HL-60 (cell line): ENCODE measurements at regions not wholly inside any gene's neighbourhood (a gene's known extent, or its start where the extent isn't known, plus 50 kb on each side); places are given as distances from the start of the nearest gene placed in this dataset.

ENCODE experiments used
- DNase-seq, 2 experiments: peaks; one replicate each; pipeline ENCODE4 v3.0.0-alpha.2; 2010 to 2020; ENCODE audit warnings: low read depth in 1 of 2, low spot score in 1 of 2
- H3K27ac ChIP-seq: fragments of 250-450 bp; sonication (Bioruptor Pico); replicated peaks from 2 replicates; pipeline ENCODE4 v1.5.1; 2020; ENCODE audit warnings: mild to moderate bottlenecking, moderate library complexity
- H3K27me3 ChIP-seq: fragments of 250-450 bp; sonication (Bioruptor Pico); 2 replicates; pipeline ENCODE4 v1.5.1; 2021; ENCODE audit warnings: mild to moderate bottlenecking, moderate library complexity; ENCODE audit not compliant: insufficient read depth, poor library complexity, severe bottlenecking
- H3K4me3 ChIP-seq: replicated peaks from 2 replicates; pipeline ENCODE4 v1.5.1; 2011; ENCODE audit warnings: mild to moderate bottlenecking, control low read depth, low read length; ENCODE audit not compliant: insufficient read depth
- GABPA ChIP-seq: IDR thresholded peaks from 2 replicates; pipeline ENCODE4 v1.6.1; 2012; ENCODE audit warnings: low read depth
- POLR2AphosphoS5 ChIP-seq: IDR thresholded peaks from 2 replicates; pipeline ENCODE4 v1.6.1; 2012; ENCODE audit warnings: low read depth
- SPI1 ChIP-seq: IDR thresholded peaks from 2 replicates; pipeline ENCODE4 v1.6.1; 2012; ENCODE audit warnings: low read depth, mild to moderate bottlenecking, borderline replicate concordance
- TF ChIP-seq, protein P1 (sequence below): IDR thresholded peaks from one replicate; pipeline ENCODE4 v1.5.1; 2011; ENCODE audit warnings: low read length, control low read depth, inconsistent platforms; ENCODE audit not compliant: insufficient read depth
- TF ChIP-seq, protein P2 (sequence below): IDR thresholded peaks from 2 replicates; pipeline ENCODE4 v1.6.1; 2012; ENCODE audit warnings: low read depth; ENCODE audit not compliant: insufficient replicate concordance

DNA sequence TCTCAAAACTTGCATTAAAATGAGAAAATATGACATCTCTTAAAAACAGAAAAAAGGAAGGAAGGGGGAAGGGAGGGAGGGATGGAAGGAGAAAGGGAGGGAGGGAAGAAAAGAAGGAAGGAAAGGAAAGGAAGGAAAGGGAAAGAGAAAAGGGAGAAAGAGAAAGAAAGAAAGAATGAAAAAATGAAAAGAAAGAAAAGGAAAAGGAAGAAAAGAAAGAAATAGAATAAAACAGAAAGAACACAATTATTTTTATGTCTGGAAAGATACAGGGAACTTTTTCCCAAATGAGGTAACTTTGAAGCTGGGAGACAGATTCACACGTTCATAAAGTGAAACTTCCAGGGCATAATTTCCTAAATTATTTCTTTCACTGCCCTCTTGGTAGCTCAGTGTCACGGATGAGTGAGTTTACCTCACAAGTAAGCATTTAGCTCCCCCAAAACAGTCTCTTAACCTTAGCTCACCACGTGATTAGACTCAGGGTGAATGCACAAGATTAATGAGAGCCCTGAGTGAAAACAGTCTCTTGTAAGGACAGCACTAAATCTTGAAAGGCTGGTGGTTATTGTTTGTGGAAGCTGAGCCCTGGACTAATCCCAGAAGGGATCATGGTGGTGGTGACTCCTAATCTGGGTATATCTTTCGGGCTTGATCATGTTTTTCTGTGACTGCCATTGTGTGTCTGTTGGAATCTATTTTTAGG, 74.1 kb upstream of the HDAC9 start:
- no peak for TF ChIP-seq SPI1
- no peak for TF ChIP-seq GABPA
- TF ChIP-seq POLR2AphosphoS5, result no peak
- TF ChIP-seq, protein P1, sequence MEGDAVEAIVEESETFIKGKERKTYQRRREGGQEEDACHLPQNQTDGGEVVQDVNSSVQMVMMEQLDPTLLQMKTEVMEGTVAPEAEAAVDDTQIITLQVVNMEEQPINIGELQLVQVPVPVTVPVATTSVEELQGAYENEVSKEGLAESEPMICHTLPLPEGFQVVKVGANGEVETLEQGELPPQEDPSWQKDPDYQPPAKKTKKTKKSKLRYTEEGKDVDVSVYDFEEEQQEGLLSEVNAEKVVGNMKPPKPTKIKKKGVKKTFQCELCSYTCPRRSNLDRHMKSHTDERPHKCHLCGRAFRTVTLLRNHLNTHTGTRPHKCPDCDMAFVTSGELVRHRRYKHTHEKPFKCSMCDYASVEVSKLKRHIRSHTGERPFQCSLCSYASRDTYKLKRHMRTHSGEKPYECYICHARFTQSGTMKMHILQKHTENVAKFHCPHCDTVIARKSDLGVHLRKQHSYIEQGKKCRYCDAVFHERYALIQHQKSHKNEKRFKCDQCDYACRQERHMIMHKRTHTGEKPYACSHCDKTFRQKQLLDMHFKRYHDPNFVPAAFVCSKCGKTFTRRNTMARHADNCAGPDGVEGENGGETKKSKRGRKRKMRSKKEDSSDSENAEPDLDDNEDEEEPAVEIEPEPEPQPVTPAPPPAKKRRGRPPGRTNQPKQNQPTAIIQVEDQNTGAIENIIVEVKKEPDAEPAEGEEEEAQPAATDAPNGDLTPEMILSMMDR, result no peak
- TF ChIP-seq, protein P2, sequence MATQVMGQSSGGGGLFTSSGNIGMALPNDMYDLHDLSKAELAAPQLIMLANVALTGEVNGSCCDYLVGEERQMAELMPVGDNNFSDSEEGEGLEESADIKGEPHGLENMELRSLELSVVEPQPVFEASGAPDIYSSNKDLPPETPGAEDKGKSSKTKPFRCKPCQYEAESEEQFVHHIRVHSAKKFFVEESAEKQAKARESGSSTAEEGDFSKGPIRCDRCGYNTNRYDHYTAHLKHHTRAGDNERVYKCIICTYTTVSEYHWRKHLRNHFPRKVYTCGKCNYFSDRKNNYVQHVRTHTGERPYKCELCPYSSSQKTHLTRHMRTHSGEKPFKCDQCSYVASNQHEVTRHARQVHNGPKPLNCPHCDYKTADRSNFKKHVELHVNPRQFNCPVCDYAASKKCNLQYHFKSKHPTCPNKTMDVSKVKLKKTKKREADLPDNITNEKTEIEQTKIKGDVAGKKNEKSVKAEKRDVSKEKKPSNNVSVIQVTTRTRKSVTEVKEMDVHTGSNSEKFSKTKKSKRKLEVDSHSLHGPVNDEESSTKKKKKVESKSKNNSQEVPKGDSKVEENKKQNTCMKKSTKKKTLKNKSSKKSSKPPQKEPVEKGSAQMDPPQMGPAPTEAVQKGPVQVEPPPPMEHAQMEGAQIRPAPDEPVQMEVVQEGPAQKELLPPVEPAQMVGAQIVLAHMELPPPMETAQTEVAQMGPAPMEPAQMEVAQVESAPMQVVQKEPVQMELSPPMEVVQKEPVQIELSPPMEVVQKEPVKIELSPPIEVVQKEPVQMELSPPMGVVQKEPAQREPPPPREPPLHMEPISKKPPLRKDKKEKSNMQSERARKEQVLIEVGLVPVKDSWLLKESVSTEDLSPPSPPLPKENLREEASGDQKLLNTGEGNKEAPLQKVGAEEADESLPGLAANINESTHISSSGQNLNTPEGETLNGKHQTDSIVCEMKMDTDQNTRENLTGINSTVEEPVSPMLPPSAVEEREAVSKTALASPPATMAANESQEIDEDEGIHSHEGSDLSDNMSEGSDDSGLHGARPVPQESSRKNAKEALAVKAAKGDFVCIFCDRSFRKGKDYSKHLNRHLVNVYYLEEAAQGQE, result no peak
- no peak for DNase-seq
- H3K27ac ChIP-seq, result no peak overlapping the region

DNA sequence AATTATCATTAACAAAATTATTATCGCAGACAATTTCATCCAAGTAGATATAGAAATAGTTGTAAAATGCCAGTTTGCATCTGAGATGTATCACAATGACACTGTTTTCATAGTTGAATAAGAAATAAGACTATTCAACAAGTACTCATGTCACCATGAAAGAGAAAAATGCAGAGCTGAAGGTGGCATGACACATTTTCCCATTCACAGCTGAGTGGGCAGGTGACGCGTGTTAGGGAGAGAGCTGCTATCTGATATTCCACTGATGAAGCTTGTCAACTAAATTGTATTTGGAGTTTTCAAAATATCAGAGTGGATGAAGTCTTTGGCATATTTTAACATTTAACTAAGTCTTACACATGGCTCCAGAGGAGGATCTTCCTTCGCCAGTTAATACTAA, 70.3 kb upstream of the HDAC9 start:
- no peak overlapping the region for H3K27ac ChIP-seq
- H3K4me3 ChIP-seq, result no peak overlapping the region
- TF ChIP-seq SPI1 (no peak), GABPA (no peak), POLR2AphosphoS5 (no peak)
- TF ChIP-seq, protein P2, result no peak
- TF ChIP-seq, protein P1, result no peak
- no peaks in the 10 kb centered on the region for H3K27me3 ChIP-seq
- no peak for DNase-seq

More for the DNA sequence above, 74.1 kb upstream of the HDAC9 start:
- no peaks in the 10 kb centered on the region for H3K27me3 ChIP-seq
- no peak overlapping the region for H3K4me3 ChIP-seq

DNA sequence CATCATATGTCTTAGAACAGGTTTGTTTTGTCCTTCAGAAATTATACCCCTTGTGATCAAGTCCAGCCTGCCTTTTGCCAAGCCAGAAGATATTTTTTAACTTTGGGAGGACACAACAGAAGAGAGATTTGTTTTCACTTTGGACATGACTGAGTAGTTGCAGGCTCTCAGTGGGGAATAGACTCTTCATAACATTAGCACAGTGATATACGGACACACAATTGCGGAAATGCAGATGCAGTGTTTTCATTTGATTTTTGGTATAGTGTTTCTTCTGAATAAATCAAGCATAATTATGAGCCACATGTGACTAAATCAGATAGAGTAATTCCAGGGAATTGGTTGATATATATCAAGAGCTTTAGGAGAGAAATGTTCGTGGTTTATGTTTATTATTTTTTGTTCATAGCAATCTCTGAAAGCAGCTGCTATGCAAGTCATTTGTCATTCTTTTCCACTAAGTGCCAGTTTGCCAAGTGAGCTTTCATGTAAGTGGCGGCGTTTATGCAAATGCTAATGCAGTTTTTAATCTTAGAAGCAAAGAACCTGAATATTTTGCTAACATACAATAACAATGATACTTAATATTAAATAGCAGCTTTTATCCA, 69.6 kb upstream of the HDAC9 start:
- Histone ChIP-seq H3K27ac (no peak overlapping the region), H3K27me3 (no peaks in the 10 kb centered on the region), H3K4me3 (no peak overlapping the region)
- TF ChIP-seq, protein P1, result no peak
- no peak for TF ChIP-seq GABPA
- DNase-seq, result no peak
